ENCODE measurements at regions not wholly inside any gene's neighbourhood (a gene's known extent, or its start where the extent isn't known, plus 50 kb on each side); places are given as distances from the start of the nearest gene placed in this dataset.

DNA sequence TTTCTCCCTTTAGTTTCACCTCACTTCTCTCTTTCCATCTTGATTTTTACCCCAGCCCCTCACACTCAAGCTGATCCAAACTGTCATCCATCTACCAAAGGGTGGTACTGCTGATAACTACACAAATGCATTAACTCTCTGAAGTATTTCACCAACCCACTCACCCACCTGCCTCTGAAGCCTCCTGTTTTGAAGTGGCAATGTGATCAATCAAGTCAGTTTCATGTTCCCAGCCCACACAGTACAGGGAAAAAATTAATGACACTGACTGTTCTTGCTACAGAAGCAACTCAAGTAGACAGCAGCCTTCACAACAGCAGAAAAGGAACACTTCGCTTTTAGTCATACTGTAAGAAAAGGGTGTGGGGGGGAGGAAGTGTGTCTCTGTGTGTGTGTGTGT, 183.0 kb upstream of the NOCT start:
- Histone ChIP-seq H3K27me3 (no peaks in the 10 kb centered on the region), H3K4me1 (no peaks in the 10 kb centered on the region), H3K36me3 (no peaks in the 10 kb centered on the region), H3K4me3 (no peak overlapping the region), H3K9me3 (no peaks in the 10 kb centered on the region), H3K27ac (no peak overlapping the region)
- no peak for TF ChIP-seq POLR2A (IDR thresholded peaks at IDR 0.05)
- TF ChIP-seq, protein P1, sequence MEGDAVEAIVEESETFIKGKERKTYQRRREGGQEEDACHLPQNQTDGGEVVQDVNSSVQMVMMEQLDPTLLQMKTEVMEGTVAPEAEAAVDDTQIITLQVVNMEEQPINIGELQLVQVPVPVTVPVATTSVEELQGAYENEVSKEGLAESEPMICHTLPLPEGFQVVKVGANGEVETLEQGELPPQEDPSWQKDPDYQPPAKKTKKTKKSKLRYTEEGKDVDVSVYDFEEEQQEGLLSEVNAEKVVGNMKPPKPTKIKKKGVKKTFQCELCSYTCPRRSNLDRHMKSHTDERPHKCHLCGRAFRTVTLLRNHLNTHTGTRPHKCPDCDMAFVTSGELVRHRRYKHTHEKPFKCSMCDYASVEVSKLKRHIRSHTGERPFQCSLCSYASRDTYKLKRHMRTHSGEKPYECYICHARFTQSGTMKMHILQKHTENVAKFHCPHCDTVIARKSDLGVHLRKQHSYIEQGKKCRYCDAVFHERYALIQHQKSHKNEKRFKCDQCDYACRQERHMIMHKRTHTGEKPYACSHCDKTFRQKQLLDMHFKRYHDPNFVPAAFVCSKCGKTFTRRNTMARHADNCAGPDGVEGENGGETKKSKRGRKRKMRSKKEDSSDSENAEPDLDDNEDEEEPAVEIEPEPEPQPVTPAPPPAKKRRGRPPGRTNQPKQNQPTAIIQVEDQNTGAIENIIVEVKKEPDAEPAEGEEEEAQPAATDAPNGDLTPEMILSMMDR (IDR thresholded peaks at IDR 0.05): no peak
- intact Hi-C loops (cut with DNase I; ENCODE audit: low total_unique reads): no loop called here
- DNase-seq: no peak

DNA sequence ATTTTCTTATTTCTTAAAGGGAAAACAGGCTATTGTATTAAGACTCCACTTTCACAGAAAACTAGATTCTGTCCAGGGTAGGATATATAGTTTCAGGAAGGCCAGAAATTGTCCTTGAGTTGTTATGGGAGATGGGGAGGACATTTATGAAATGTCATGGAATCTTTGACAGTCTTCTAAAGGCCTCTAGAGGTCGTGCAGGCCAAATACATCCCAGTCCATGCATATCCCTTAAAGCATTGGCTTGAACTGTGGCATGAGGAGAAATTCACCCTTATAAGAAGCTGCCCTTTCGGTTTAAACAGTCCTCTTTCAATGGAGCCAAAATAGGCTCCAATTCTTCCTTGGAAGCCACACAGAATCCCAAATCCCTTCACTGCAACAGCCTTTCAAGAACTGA, 183.6 kb upstream of the NOCT start:
- TF ChIP-seq, protein P1 (IDR thresholded peaks at IDR 0.05): no peak
- TF ChIP-seq POLR2A (IDR thresholded peaks at IDR 0.05): no peak
- Histone ChIP-seq H3K36me3 (no peaks in the 10 kb centered on the region), H3K4me1 (no peaks in the 10 kb centered on the region), H3K9me3 (no peaks in the 10 kb centered on the region), H3K4me3 (no peak overlapping the region), H3K27ac (no peak overlapping the region), H3K27me3 (no peaks in the 10 kb centered on the region)
- no peak for DNase-seq
- intact Hi-C loops (cut with DNase I; ENCODE audit: low total_unique reads): no loop called here

DNA sequence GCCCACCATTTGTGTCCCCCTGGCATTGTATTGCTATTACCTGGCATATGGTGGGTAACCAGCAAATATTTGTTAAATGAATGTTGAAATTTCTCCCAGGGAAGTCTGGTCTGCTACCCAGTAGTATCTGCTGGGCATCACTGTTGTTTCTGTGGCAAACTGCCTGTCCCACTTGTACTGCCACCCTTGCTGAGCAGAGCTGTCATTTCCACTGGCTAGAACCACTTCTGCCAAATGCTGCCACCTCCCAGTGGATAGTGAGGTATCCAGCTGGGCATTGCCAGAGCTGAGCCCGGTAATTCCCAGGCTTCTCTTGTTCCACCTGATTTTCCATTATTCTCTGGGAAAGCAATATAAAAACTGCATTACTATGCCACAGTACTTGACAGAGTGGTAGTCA, 186.7 kb upstream of the NOCT start:
- TF ChIP-seq, protein P1 (IDR thresholded peaks at IDR 0.05): no peak
- no peak for TF ChIP-seq POLR2A (IDR thresholded peaks at IDR 0.05)
- Histone ChIP-seq H3K27ac (no peak overlapping the region), H3K4me1 (no peaks in the 10 kb centered on the region), H3K27me3 (no peaks in the 10 kb centered on the region), H3K9me3 (no peaks in the 10 kb centered on the region), H3K4me3 (no peak overlapping the region), H3K36me3 (no peaks in the 10 kb centered on the region)
- DNase-seq: no peak
- intact Hi-C loops (cut with DNase I; ENCODE audit: low total_unique reads): no loop called here

DNA sequence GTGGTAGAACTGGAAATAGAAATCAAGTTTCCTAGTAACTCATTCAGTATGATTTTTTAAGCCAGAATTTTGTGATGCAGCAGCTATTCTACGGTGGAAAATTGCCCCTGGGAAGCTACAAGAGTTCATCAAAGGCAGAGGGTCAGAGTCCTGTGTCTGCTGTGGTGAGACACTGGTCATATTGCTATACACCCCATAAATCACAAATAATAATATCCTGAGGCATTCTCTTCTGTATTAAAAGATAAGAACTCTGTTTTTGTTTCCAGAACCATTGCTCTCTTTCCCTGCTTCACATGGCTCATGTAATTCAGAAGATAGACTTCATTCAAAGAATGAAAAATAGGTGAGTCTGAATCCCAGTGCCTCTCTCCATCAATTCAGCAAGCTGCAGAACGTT, 188.8 kb upstream of the NOCT start:
- intact Hi-C loops (cut with DNase I; ENCODE audit: low total_unique reads): no loop called here

DNA sequence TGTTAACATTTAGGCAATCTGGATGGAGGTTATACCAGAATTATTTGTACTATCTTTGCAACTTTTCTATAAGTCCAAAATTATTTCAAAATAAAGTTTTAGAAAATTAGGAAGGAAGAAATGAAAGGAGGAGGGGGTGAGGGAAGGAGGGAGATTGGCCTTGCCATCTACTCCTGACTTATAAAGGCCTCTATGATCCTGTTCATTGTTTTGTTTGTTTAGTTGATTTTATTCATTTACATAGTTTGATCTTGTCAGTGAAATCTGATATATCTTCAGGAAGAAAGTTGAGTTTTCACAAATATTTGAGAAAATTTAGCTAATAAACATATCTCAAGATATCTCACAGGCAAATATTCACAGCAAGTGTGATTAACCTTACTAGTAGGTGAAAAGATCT, 189.3 kb upstream of the NOCT start:
- intact Hi-C loops (cut with DNase I; ENCODE audit: low total_unique reads): no loop called here
- no peak overlapping the region for H3K4me3 ChIP-seq
- H3K27me3 ChIP-seq: no peaks in the 10 kb centered on the region
- DNase-seq: no peak
- H3K4me1 ChIP-seq: no peaks in the 10 kb centered on the region
- H3K27ac ChIP-seq: no peak overlapping the region
- no peak for TF ChIP-seq POLR2A (IDR thresholded peaks at IDR 0.05)
- TF ChIP-seq, protein P1 (IDR thresholded peaks at IDR 0.05): no peak
- no peaks in the 10 kb centered on the region for H3K36me3 ChIP-seq
- H3K9me3 ChIP-seq: no peaks in the 10 kb centered on the region

More for the DNA sequence above, 188.8 kb upstream of the NOCT start:
- no peak overlapping the region for H3K4me3 ChIP-seq
- H3K4me1 ChIP-seq: no peaks in the 10 kb centered on the region
- no peak for TF ChIP-seq POLR2A (IDR thresholded peaks at IDR 0.05)
- TF ChIP-seq, protein P1 (IDR thresholded peaks at IDR 0.05): no peak
- no peaks in the 10 kb centered on the region for H3K36me3 ChIP-seq
- no peaks in the 10 kb centered on the region for H3K9me3 ChIP-seq
- H3K27me3 ChIP-seq: no peaks in the 10 kb centered on the region
- no peak for DNase-seq
- H3K27ac ChIP-seq: no peak overlapping the region

Measured in uterus (tissue), 3 donors.